ENCODE measurements at regions not wholly inside any gene's neighbourhood (a gene's known extent, or its start where the extent isn't known, plus 50 kb on each side); places are given as distances from the start of the nearest gene placed in this dataset.

DNA sequence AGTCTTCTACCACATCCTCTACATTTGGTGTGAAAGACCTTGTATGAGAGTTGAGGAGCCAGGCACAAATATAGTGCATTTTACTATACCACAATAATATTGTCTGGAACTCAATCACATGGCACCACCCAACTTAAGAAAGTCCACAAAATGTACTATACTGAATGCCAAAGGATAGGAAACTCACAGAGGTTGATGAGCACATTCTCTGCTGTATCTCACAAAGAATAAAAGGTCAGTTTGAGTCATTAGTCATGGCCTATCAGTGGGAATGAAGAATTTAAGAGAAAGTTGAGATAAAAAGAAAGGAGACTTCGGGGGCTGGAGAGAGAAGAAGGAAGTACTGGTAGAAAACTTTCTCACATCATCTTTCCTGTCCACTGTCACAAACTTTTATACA lies 134.3 kb downstream of the RDH14 start:
- no peak for DNase-seq (ENCODE audit: low read depth in 3 of 3)

DNA sequence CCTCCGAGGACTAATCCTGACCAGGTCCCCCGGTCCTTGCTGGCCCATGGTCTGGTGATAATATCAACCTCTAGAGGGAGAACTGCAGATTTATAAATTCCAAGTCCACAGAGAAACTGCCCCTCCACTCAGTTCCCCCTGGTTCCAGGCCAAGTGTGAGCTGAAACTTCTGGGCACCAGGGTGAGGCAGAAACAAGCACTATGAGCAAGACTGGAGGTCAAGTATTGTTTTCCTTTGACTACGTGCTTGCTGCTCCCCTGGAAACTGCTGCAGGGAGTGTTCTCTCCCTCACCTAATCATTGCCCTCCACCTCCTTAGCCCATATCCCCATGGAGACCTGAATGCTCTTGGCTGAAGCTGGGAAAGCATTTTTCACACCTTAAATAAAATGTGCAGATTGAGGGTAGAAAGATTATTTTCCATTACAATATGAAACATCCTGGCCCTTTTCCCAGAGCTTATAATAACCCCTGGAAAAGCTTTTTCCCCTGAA lies 135.2 kb downstream of the RDH14 start:
- DNase-seq (ENCODE audit: low read depth in 3 of 3), result no peak

DNA sequence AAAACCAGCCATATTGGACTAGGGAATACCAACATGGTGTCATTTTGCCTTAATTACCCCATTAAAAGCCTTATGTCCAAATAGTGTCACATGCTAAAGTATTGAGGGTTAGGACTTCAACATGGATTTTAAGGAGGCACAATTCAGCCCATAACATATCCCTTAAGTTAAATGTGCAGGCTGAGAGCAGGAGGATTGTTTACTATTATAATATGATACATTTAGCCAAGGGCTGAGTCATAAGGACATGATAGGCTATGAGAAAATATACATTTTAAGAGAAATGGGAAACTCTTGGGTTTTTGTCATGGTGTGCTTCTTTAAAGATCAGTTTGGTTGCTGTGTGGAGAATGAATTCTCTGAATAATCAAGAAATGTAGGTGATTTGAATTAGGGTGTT lies 136.8 kb downstream of the RDH14 start:
- no peak for DNase-seq (ENCODE audit: low read depth in 3 of 3)

DNA sequence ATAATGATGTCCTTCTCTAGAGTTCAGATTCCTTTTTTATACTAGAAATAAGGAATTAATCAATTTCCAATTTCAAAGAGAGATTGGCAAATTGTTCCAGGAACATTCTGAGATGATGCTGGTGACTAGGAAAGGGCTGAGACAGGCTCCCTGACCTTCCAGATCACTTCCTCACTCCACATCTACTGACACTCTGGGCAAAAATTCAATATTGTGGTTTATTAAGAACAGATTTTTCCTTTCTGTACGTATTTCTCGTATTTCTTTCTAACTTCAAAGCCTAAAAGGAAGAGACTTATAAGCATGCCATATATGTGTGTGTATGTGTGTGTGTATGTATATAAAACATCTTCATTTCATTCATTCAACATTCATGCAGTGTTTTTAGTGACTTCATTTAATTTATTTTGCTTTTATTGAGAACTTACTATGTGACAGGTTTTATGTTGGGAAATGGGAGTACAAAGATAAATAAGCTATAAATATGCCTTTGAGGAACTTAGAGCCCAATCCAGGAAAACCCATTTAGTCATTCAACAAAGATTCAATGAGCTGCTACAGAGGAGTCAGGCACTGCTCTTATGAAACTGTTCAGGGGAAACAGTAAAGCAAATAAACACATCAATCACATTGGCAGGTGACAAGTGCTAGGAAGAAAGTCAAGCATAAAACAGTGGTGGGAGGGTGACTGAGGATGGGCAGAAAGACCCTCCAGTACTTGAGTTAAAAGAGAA lies 137.9 kb downstream of the RDH14 start:
- no peak for DNase-seq (ENCODE audit: low read depth in 3 of 3)

DNA sequence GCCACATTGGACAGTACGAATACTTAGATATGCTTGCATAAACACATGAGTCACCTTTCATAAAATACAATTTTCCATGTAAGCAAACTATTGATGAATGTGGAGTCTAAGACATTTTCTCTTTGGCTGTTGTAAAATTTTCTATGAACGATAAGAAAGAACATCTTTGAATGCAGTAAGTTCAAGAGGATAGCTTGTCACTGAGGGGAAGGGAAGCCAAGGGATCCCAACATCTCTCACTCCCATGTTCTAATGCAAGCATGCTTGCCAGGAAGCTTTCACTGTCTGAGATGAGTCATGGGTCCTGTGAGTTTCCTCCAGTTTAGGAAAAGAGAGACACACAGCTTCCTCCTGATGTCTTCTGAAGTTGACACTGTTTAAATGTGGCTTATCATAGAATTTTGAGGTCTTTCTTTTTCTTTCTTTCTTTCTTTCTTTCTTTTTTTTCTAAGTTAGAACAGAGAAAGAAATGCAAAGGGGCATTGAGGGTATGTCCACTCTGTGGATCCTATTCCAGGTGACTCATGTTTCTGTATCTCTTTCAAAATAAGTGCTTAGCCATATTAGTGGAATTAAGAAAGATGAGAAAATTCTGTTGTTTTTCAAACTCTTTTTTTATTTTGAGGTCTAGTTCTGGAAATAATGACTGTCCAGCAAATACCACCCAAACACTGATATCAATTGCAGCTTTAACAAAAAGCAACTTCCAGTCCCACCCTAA lies 146.6 kb downstream of the RDH14 start:
- no peak for DNase-seq (ENCODE audit: low read depth in 3 of 3)

DNA sequence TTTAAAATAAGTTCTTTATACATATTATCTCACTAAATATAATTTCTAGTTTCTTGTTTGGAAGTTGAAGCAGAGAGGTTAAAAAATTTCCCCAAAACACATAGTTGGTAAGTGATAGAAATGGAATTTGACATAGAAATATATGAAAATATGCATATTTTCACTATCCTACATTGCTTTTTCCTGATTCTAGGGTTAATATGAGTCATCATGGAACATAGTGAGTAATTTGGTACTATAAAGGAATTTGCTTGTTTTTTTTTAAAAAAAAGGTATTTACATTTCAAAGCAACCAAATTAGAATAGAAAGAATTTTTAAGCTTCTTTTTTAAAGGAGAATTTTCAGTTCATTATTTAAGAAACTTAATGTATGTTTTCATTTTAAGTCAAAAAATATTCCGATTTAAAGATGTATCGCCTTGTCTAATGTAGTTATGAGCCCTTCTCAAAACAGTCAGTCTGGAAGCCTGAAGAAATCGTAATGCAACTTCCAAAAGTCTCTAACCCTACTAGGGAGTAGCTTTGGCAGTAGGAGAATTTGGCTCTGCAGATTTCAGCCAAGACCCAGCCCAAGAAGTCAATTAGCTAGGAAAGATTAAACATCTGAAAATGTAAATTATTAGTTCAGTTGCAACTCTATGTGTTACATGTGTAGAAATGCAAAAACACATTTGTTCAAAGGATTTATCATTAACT lies 147.3 kb downstream of the RDH14 start:
- no peak for DNase-seq (ENCODE audit: low read depth in 3 of 3)

DNA sequence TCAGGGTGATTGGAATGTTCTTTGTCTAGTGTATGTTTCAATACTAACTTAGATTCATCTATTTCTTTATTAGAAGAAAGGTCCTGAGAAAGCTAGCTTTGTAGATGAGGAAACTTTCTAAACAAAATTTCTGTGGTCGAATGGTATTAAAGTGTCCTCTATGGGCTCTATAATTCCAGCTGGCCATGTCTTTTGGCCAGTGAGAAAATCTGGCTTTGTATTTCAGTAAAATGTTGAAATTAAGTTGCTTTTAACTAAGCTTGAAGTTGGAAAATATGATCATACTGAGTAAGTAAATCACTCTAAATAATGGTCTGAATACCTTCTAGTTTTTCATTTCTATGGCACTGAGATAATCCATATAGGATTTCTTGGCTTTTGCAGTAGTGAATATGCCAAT lies 148.8 kb downstream of the RDH14 start:
- no peak for DNase-seq (ENCODE audit: low read depth in 3 of 3)

DNA sequence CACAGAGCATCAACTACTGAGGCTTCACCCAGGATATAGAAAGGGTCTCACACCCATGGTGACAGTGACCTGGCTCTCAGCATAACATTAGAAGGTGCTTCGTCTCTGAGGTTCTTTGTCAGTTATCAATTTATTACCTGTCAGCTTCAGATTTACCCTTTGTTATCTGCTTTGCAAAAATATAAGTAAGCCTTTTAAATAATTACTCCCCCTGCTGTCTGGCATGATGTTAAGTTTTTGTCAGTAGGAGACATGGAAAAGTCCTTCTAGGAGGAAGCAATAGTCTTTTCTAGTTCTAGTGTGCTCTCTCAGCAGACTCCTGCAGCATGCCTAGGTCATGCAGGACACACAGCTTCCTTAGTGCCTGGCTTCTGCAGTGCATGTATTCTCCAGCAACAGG lies 149.9 kb downstream of the RDH14 start:
- DNase-seq (ENCODE audit: low read depth in 3 of 3), result no peak

DNA sequence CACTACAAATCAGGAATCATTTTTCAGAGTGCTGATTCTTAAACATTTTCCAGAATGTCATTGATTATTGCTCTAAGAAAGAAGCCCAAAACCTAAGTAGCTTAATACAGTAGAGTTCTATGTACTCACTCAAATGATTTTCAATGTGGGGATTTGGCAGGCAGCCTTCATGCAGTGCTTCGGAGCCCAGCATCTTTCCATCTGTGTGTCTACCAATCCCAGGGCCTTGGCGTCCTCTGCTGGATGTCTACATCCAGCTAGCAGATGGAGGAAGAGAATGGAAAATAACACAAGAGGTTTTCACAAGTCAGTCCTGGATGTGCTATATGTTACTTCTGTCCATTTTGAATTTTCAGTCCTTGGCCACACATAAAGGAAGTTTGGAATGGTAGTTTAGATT lies 151.8 kb downstream of the RDH14 start:
- DNase-seq (ENCODE audit: low read depth in 3 of 3), result no peak

DNA sequence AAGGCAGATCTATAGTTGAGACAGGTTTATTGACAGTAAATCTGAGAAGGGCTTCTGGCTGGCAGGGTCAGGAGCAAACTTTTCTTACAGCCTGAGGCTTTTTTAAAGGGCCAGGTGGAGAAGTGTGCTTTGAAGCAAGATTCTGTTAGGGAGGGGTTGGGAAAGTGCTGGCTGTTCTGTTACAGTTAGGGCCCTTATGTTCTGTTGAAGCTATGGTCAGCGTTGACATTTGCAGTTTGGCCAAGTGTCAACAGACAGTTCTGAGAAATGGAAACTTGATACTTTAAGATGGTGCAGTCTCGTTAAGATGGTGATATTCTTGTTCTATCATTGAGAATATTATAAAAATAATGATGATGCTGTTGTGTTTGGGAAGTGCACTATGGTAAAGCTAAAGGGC lies 154.2 kb downstream of the RDH14 start:
- no peak for DNase-seq (ENCODE audit: low read depth in 3 of 3)

DNA sequence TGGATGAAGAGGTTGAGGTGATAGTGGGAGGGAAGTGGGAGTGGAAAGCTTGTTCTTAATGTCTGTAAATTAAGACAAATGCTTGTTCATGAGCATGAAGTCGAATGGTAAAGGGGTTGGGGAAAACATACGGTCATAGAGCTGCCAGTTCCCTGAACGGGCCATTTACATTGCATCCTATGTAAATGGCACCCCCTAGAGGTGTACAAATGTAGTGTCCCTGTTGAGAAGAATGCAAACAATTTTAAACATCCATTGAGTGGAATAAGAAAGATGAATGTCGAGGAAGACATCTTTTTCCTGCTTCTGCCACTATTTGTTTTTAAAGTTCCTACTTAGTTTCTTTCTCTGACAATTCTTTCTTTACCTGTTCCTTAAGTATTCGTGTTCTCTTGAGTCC lies 155.7 kb downstream of the RDH14 start:
- no peak for DNase-seq (ENCODE audit: low read depth in 3 of 3)

DNA sequence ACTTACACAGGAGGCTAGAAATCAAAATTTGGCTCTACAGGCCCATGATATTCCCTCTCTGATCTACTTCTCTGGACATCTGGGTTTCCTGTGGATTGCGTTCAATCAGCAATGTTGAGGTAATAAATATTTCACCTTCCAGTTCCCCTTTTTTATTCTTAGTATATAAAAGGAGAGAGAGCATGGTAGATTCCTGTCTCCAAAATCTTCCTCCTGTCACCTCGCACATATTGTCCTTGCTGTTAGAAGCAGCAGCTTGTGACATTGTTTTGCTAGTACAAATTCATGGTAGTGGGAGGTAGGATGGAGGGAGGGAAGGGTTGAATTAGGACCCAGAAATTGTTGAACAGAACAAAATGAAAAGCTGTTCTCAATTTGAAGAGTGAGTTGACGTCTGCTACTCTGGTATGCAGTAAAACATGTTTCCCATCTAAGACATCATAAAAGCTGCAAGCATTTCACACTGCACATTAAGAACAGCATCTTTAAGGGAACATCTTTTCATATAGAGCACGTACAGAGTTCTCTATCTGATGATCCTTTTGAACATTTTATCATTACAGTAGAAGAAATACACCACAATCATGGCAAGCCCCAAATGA lies 156.4 kb downstream of the RDH14 start:
- no peak for DNase-seq (ENCODE audit: low read depth in 3 of 3)

DNA sequence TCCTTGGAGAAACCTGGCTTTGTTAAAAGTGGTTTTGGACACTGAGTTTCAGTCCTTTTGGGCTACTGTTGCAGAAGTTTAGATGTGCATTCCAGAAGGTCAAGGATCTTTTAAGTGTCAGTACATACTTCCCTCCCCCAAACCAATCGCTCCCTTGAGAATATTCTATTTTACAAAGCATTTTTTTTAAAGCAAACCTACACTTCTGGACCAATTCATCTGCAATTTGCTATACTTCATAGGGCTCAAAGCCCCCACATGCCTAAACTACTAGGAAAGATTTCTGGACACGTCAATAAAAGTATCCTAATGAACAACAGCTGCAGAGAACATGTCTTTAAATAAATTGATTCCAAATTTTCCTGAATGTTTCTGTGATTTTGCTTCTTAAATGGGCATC lies 157.6 kb downstream of the RDH14 start:
- DNase-seq (ENCODE audit: low read depth in 3 of 3), result no peak

DNA sequence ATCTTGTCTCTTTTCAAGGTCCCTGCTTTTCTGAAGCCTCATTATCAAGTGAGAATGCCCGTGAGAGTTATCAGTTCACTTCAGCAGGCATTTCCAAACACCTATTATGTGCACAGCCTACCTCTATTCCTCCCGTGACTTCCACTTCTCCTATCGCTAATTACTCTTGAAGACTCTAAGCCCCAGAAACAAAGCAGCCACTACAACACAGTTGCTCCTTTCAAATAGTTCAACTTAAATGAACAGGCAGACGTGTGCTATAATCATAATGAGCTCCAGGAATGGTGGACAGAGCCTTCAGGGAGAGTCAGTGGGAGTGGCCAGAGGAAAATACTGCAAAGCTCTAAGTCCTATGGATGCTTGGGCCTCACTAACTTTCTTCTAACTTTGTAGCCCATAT lies 159.0 kb downstream of the RDH14 start:
- DNase-seq (ENCODE audit: low read depth in 3 of 3), result no peak

DNA sequence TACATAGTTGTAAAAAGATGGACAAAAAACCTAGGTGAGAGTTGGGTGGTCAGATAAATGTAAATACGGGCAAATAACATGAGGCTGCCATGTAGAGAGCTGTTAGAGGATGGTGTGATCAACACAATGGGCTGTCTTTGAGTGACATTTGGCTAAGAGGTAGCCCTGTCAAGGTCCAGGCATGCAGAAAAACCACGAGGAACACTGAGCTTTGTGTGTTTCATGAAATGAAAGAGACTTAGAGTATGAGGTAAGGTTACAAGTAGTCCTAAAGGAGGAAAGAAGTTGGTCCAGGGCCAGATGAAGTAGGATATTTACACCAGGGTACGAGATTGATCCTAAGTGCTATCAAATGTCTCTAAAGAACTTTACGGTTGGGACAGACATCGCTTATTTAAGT lies 160.9 kb downstream of the RDH14 start:
- DNase-seq (ENCODE audit: low read depth in 3 of 3), result no peak

DNA sequence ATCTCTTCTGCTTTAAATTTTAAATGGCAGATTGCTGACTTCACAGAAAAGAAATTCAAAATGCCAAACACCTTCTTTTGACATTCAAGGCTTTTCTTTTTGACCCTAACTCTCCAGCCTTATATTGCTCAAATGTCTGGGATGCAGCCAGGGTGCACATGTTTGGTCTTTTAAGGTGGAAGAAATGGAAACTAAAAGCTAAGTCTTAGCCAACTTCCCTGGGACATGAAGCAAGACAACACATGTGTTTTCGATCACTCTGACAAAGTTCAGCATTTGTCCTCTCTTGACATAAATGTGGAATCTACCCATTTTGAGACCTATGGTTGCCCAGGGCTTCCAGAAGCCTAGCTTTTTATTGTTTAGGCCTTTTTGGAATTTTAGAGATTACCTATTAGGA lies 161.6 kb downstream of the RDH14 start:
- no peak for DNase-seq (ENCODE audit: low read depth in 3 of 3)

DNA sequence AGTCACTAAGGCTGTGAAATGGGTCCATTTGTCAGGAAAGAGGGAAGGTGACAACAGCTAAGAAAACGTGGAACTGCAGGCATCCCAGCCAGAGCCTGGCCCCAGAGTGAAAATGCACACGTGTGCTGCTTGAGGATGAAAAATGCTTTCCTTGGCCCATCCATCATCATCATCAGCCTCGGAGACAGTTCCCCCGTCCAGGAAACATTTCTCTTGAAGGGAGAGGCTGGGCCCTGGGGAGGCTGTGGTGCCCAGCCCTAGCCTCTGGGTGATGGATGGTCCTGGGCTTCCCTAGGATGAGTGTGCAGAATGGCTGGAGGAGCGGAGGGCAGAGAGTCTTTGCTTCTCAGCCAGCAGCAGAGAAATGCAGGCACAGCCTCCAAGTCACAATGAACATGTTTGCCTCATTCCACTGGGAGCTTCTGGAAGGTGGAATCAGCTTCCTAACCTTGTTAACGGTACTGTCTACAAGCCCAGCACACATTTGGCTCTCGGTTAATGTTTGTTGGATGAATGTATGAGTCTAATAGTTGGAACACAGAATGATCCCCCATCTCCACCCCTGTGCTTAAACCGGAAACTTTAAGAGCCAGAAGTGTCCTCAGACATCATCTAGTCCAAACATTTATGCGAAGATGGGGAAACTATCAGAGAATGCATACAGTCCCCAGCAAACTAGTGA lies 164.0 kb downstream of the RDH14 start:
- no peak for DNase-seq (ENCODE audit: low read depth in 3 of 3)

DNA sequence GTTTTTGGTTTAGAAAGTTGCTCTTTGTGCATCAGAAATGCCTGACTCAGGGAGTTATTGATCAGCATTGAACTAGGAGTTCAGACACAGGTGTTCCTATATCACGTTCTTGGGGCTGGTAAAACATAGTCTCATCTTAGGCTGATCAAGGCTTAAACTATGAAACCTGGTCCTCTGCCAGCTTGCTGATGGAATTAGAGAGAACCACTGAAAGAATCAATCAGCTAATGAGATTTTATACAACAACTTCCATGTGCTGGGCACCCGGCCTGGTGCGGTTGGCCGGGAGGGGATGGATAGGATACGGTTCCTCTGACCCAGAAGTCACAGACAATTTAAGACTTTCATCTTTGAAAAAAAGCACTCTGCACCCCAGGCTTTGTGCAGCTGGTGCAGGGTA lies 164.9 kb downstream of the RDH14 start:
- no peak for DNase-seq (ENCODE audit: low read depth in 3 of 3)

DNA sequence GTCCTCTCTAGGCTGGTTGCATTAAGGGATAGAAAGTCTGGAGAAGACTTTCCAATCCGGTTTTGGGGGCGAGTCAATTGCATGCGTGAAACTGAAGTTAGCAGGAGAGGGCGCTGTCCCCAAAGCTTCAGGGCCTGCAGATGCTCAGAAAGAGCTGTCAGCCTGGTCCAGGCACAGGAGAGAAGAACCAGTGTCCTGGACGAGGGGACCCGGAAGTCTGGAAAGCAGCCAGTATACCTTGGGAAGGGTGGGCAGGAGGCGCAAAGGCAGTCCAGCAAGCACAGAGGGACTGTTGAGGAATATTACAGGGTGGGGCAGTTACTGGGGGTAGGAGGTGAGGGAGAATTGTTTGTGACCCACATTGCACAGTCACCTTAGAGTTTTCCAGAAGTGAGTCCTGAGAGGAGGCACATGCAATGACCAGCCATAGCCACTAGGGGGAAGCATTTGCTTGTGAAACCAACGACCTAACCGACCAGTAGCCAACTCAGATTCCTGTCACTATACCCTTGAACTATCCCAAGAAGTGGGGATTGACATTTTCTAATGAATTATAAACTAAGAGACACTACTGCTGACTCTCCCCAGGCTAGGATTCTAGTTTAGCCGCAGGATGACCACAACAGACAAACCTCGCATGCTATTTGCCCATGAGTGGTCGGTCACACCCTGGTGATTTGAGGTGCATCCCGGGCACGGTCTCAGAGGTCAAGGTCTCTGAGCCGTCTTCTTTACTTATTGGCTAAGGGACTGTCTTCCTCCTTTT lies 172.8 kb downstream of the RDH14 start:
- peak; percentile 27 to 54 (median 28) for DNase-seq (ENCODE audit: low read depth in 3 of 3)

DNA sequence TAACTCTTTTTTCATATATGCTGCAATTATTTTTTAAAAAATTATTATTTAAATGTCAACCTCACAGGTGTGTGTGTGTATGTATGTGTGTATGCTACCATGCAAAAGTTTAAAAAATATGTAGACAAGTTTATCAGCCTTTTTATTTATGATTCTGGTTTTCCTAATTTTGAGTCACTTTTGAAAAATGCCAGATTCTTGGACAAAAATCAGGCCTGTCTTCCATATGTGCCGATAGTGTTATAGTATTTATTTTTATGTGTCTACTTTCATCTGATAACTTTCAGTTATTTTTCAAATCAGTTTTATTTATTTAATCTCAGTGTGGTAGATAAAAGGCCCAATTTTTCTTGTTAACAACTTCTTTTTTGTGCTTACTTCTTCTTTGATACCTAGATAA lies 176.2 kb downstream of the RDH14 start:
- DNase-seq (ENCODE audit: low read depth in 3 of 3), result no peak

DNA sequence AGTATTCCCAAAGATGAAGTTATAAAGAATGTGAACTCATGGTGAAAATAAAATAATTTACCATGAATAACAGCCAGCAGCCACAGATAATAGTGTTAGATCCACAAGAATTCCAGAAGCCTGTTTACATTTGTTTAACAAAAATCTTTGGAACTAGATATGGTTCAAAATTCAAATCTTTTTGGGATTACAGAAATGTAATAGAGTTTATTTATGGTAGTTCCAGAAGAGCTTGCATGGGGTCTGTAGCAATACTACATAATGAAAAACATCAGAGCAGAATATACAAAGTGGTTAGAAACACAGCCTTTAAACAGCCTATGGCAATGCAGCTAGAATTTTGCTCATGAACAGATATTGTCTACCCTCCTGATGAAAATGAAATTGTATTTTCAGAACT lies 179.1 kb downstream of the RDH14 start:
- DNase-seq (ENCODE audit: low read depth in 3 of 3), result no peak

Data from stimulated activated CD4-positive, alpha-beta T cell treated with anti-CD3 and anti-CD28 coated beads, TNF-alpha, amount 100 ng/mL, for 24 hours (primary cell).